HepG2 (cell line): ENCODE measurements at regions not wholly inside any gene's neighbourhood (a gene's known extent, or its start where the extent isn't known, plus 50 kb on each side); places are given as distances from the start of the nearest gene placed in this dataset.

ENCODE experiments used
- CBX2 ChIP-seq, 2 experiments: fragments of 200-600 bp in 1 of 2; sonication (generic); formaldehyde crosslinking in 1 of 2; IDR thresholded peaks; 2 replicates each; pipeline versions ENCODE4 v1.7.0 to v1.8.1; 2018 to 2022; ENCODE audit warnings: low read depth in 2 of 2, low read length in 1 of 2, mild to moderate bottlenecking in 1 of 2, missing genetic modification reagents in 1 of 2
- DRAP1 ChIP-seq: IDR thresholded peaks from 2 replicates; pipeline ENCODE4 v1.6.1; 2016; ENCODE audit warnings: missing genetic modification reagents, missing compliant biosample characterization
- FOXJ3 ChIP-seq: sonication (generic); formaldehyde crosslinking; IDR thresholded peaks from 2 replicates; pipeline ENCODE4 v1.4.0; 2020; ENCODE audit warnings: missing genetic modification reagents, mild to moderate bottlenecking, borderline replicate concordance
- JDP2 ChIP-seq: sonication (generic); formaldehyde crosslinking; IDR thresholded peaks from 2 replicates; pipeline ENCODE4 v1.8.1; 2022; ENCODE audit warnings: missing genetic modification reagents, borderline replicate concordance
- MYPOP ChIP-seq: sonication (generic); formaldehyde crosslinking; IDR thresholded peaks from 2 replicates; pipeline ENCODE4 v1.8.1; 2023; ENCODE audit warnings: mild to moderate bottlenecking, moderate library complexity, missing genetic modification reagents
- NFRKB ChIP-seq: fragments of 450-650 bp; IDR thresholded peaks from 2 replicates; pipeline ENCODE4 v1.6.1; 2017
- RAD51 ChIP-seq: fragments of 450-650 bp; IDR thresholded peaks from 2 replicates; pipeline ENCODE4 v1.6.1; 2016; ENCODE audit warnings: borderline replicate concordance
- SCMH1 ChIP-seq: sonication (generic); formaldehyde crosslinking; IDR thresholded peaks from 2 replicates; pipeline ENCODE4 v1.9.0; 2021; ENCODE audit warnings: missing genetic modification reagents, mild to moderate bottlenecking, borderline replicate concordance
- SNAPC5 ChIP-seq: sonication (generic); formaldehyde crosslinking; IDR thresholded peaks from 2 replicates; pipeline ENCODE4 v1.8.1; 2023; ENCODE audit warnings: mild to moderate bottlenecking, missing genetic modification reagents, borderline replicate concordance
- SPEN ChIP-seq: sonication (generic); formaldehyde crosslinking; IDR thresholded peaks from 2 replicates; pipeline ENCODE4 v1.5.1; 2020; ENCODE audit warnings: low read depth, mild to moderate bottlenecking, missing genetic modification reagents
- USF2 ChIP-seq, 2 experiments: sonication (generic) in 1 of 2; formaldehyde crosslinking in 1 of 2; IDR thresholded peaks; 2 replicates each; pipeline versions ENCODE4 v1.5.1 to v1.6.1; 2011 to 2020; ENCODE audit warnings: borderline replicate concordance in 1 of 2, low read depth in 1 of 2, low read length in 1 of 2, mild to moderate bottlenecking in 1 of 2, missing genetic modification reagents in 1 of 2, moderate library complexity in 1 of 2
- ZBTB40 ChIP-seq, 2 experiments: fragments of 450-650 bp in 1 of 2; sonication (generic) in 1 of 2; formaldehyde crosslinking in 1 of 2; IDR thresholded peaks; 2 replicates each; pipeline versions ENCODE4 v1.6.1 to v1.8.0; 2016 to 2022; ENCODE audit warnings: antibody characterized with exemption in 1 of 2, mild to moderate bottlenecking in 1 of 2, missing genetic modification reagents in 1 of 2
- ZNF225 ChIP-seq: sonication (generic); formaldehyde crosslinking; IDR thresholded peaks from 2 replicates; pipeline ENCODE4 v1.4.0; 2020; ENCODE audit warnings: mild to moderate bottlenecking, missing genetic modification reagents
- ZNF260 ChIP-seq: sonication (generic); formaldehyde crosslinking; IDR thresholded peaks from 2 replicates; pipeline ENCODE4 v1.4.0; 2020; ENCODE audit warnings: missing genetic modification reagents, low read depth, mild to moderate bottlenecking, borderline replicate concordance
- ZNF501 ChIP-seq: sonication (generic); formaldehyde crosslinking; IDR thresholded peaks from 2 replicates; pipeline ENCODE4 v1.5.1; 2020; ENCODE audit warnings: mild to moderate bottlenecking, moderate library complexity, missing genetic modification reagents
- ZNF615 ChIP-seq: sonication (generic); formaldehyde crosslinking; IDR thresholded peaks from 2 replicates; pipeline ENCODE4 v1.5.0; 2020; ENCODE audit warnings: mild to moderate bottlenecking, missing genetic modification reagents, borderline replicate concordance

GRCh38 chr20:5689463-5689862, 60.7 kb upstream of the SHLD1 start (continued):
- TF ChIP-seq ZBTB40 (IDR thresholded peaks at IDR 0.05) (no peak), ZBTB40 (CRISPR knock-in tag; IDR thresholded peaks at IDR 0.05) (no peak), SNAPC5 (CRISPR knock-in tag) (no peak), ZNF260 (CRISPR knock-in tag) (no peak), NFRKB (no peak), DRAP1 (no peak; the same call in 1 of the 2 replicates), SPEN (CRISPR knock-in tag) (peak; percentile 36; the same call in 1 of the 2 replicates), ZNF225 (CRISPR knock-in tag) (no peak), RAD51 (no peak), JDP2 (CRISPR knock-in tag) (no peak), MYPOP (no peak), ZNF615 (no peak), FOXJ3 (CRISPR knock-in tag) (0 out of 2 replicates have a peak, but pooled peaks have one; percentile 16), USF2 (IDR thresholded peaks at IDR 0.05; ENCODE audit: low read depth, low read length) (no peak), USF2 (CRISPR knock-in tag; IDR thresholded peaks at IDR 0.05; ENCODE audit: borderline replicate concordance) (no peak), CBX2 (IDR thresholded peaks at IDR 0.05; ENCODE audit: low read depth, low read length) (no peak), CBX2 (CRISPR knock-in tag; IDR thresholded peaks at IDR 0.05; ENCODE audit: low read depth) (no peak), ZNF501 (CRISPR knock-in tag) (no peak), SCMH1 (CRISPR knock-in tag) (no peak)
